K562 (cell line): ENCODE measurements at regions not wholly inside any gene's neighbourhood (a gene's known extent, or its start where the extent isn't known, plus 50 kb on each side); places are given as distances from the start of the nearest gene placed in this dataset.

ENCODE experiments used
- ATAC-seq: fragments of 200-7000 bp; cut with Tn5 transposase; 3 replicates; pipeline ENCODE4 v1.9.1; 2020; ENCODE audit warnings: moderate library complexity
- BruUV-seq: library from RNA; stranded (reverse); fragments of 400-500 nt; replicated peaks from 2 replicates; lab custom pipeline; 2021; lab: Mats Ljungman, UMichigan
- CTCF ChIA-PET: fragments of 300-600 bp; formaldehyde crosslinking; extraction: SDS; loops from one replicate; lab custom pipeline; 2021; ENCODE audit warnings: low intra/inter-chr PET ratio; lab: Yijun Ruan, JAX
- POLR2A ChIA-PET: fragments of 300-600, 350-650 bp; sonication (Branson Sonifier 250); formaldehyde crosslinking; extraction: SDS; loops from one replicate; lab custom pipeline; 2021; ENCODE audit warnings: antibody characterized with exemption, inconsistent platforms; lab: Yijun Ruan, JAX
- DNase-seq, 4 experiments: peaks; one replicate each; pipeline versions ENCODE4 v3.0.0 to v3.0.0-alpha.2; 2011 to 2018; ENCODE audit warnings: low spot score in 3 of 4, mixed read lengths in 3 of 4; ENCODE audit errors: extremely low read depth in 1 of 4
- FAIRE-seq: peaks from 2 replicates; lab custom pipeline; 2011; peaks lifted over from hg19 to GRCh38; lab: Jason Lieb, UNC
- H2AFZ ChIP-seq: 2 replicates; pipeline ENCODE4 v1.6.0; 2011; ENCODE audit warnings: low read depth, low read length, control low read depth, inconsistent platforms
- H3K27ac ChIP-seq: fragments of 200-600 bp; 3 replicates; pipeline ENCODE4 v1.8.0; 2011; ENCODE audit warnings: low read depth, mild to moderate bottlenecking, control low read depth, inconsistent platforms, low read length, moderate library complexity, mixed read lengths; ENCODE audit errors: extremely low read depth
- H3K27me3 ChIP-seq, 2 experiments: fragments of 300-600 bp in 1 of 2; 2 replicates in 1 of 2; 3 replicates in 1 of 2; pipeline versions ENCODE4 v1.6.0 to v1.8.0; 2011; ENCODE audit warnings: inconsistent platforms in 2 of 2, low read length in 2 of 2, mild to moderate bottlenecking in 1 of 2, mixed read lengths in 1 of 2, moderate library complexity in 1 of 2; ENCODE audit not compliant: control insufficient read depth in 2 of 2, insufficient read depth in 2 of 2
- H3K36me3 ChIP-seq: fragments of 300-600 bp; 3 replicates; pipeline ENCODE4 v1.8.0; 2011; ENCODE audit warnings: mild to moderate bottlenecking, low read length, inconsistent platforms; ENCODE audit not compliant: control insufficient read depth, insufficient read depth
- H3K4me1 ChIP-seq, 2 experiments: fragments of 200-600 bp in 1 of 2; replicated peaks in 1 of 2; 2 replicates in 1 of 2; 3 replicates in 1 of 2; pipeline versions ENCODE4 v1.5.1 to v1.8.0; 2011; ENCODE audit warnings: inconsistent platforms in 2 of 2, low read length in 2 of 2, mild to moderate bottlenecking in 1 of 2, mixed read lengths in 1 of 2, moderate library complexity in 1 of 2; ENCODE audit not compliant: control insufficient read depth in 2 of 2, insufficient read depth in 2 of 2
- H3K4me2 ChIP-seq: 2 replicates; pipeline ENCODE4 v1.6.1; 2011; ENCODE audit warnings: low read length, control low read depth, inconsistent platforms, mixed read lengths; ENCODE audit not compliant: insufficient read depth
- H3K4me3 ChIP-seq: fragments of 200-600 bp; sonication (generic), shearing (Covaris generic); 2 replicates; pipeline ENCODE4 v1.5.1; 2016; ENCODE audit warnings: control low read depth, inconsistent platforms
- H3K79me2 ChIP-seq: fragments of 200-600 bp; 3 replicates; pipeline ENCODE4 v1.8.0; 2011; ENCODE audit warnings: low read length, inconsistent platforms; ENCODE audit not compliant: control insufficient read depth, insufficient read depth
- H3K9ac ChIP-seq, 2 experiments: 2 replicates each; pipeline versions ENCODE4 v1.6.0 to v1.6.1; 2011; ENCODE audit warnings: low read depth in 2 of 2, low read length in 2 of 2, control low read depth in 1 of 2, inconsistent platforms in 1 of 2, mild to moderate bottlenecking in 1 of 2, mixed read lengths in 1 of 2; ENCODE audit not compliant: insufficient read depth in 1 of 2
- H3K9me1 ChIP-seq: one replicate; pipeline ENCODE4 v1.6.0; 2011; ENCODE audit warnings: inconsistent platforms, mild to moderate bottlenecking, low read length, moderate library complexity; ENCODE audit not compliant: control insufficient read depth, insufficient read depth
- H3K9me3 ChIP-seq: replicated peaks from 2 replicates; pipeline ENCODE4 v1.5.1; 2011; ENCODE audit warnings: low read depth, low read length, inconsistent platforms; ENCODE audit not compliant: control insufficient read depth, insufficient read depth
- H4K20me1 ChIP-seq: replicated peaks from 2 replicates; pipeline ENCODE4 v1.6.1; 2011; ENCODE audit warnings: low read length, inconsistent platforms, mixed read lengths; ENCODE audit not compliant: control insufficient read depth, insufficient read depth
- CBX8 ChIP-seq: fragments of 200-600 bp; sonication (generic); IDR thresholded peaks from 2 replicates; pipeline ENCODE4 v1.6.1; 2012; ENCODE audit warnings: borderline replicate concordance, mixed run types, low read depth, mild to moderate bottlenecking, moderate library complexity, mixed read lengths, low read length, control low read depth, inconsistent platforms; ENCODE audit not compliant: poor library complexity, severe bottlenecking; ENCODE audit errors: extremely low read depth
- NR2F6 ChIP-seq: fragments of 450-650 bp; formaldehyde crosslinking; IDR thresholded peaks from 2 replicates; pipeline ENCODE4 v1.4.0; 2020; ENCODE audit warnings: mild to moderate bottlenecking
- PURB ChIP-seq: sonication (generic); formaldehyde crosslinking; IDR thresholded peaks from 2 replicates; pipeline ENCODE4 v1.9.0; 2021; ENCODE audit warnings: low read depth, mild to moderate bottlenecking, missing genetic modification reagents
- RBFOX2 ChIP-seq: fragments of 200-400 bp; formaldehyde crosslinking; IDR thresholded peaks from 2 replicates; pipeline ENCODE4 v1.6.1; 2017; ENCODE audit warnings: low read depth, mild to moderate bottlenecking, low read length, moderate library complexity
- ZC3H11A ChIP-seq: IDR thresholded peaks from 2 replicates; pipeline ENCODE4 v1.6.1; 2012; ENCODE audit warnings: low read depth, low read length, improper control_type of control experiment
- ZFP36 ChIP-seq: fragments of 150-350 bp; IDR thresholded peaks from 2 replicates; pipeline ENCODE4 v1.6.1; 2018; ENCODE audit warnings: low read length, low read depth; ENCODE audit not compliant: partially characterized antibody
- ZNF586 ChIP-seq: fragments of 450-650 bp; formaldehyde crosslinking; conservative IDR thresholded peaks from 2 replicates; pipeline ENCODE4 v1.4.0; 2020; ENCODE audit warnings: mild to moderate bottlenecking, moderate library complexity
- ZSCAN29 ChIP-seq: fragments of 450-650 bp; IDR thresholded peaks from 2 replicates; pipeline ENCODE4 v1.6.1; 2017
- WGBS: fragments of 100-300 bp; shearing (Covaris generic); methylation state at CpG from one replicate; pipeline ENCODE4 v1.1.6; 2016; ENCODE audit warnings: low coverage, mixed read lengths; ENCODE audit not compliant: insufficient coverage; ENCODE audit errors: missing lambda C conversion rate; 5-methylcytosine and 5-hydroxymethylcytosine counted together
- in situ Hi-C: fragments of 300-500 bp; cut with MboI; formaldehyde crosslinking; loops from 4 replicates; pipeline ENCODE4 v1.15.0; 2018; ENCODE audit warnings: inconsistent platforms, mixed read lengths
- intact Hi-C: fragments of 100-400 bp; cut with micrococcal nuclease; formaldehyde crosslinking; loops from 2 replicates; pipeline ENCODE4 v1.14.2; 2022
- TF ChIP-seq, protein P1 (sequence below): fragments of 250-450 bp; sonication (Bioruptor Pico); IDR thresholded peaks from 2 replicates; pipeline ENCODE4 v1.9.0; 2021; ENCODE audit warnings: mild to moderate bottlenecking, inconsistent platforms
- TF ChIP-seq, protein P2 (sequence below): sonication (generic); formaldehyde crosslinking; IDR thresholded peaks from 2 replicates; pipeline ENCODE4 v1.8.0; 2022; ENCODE audit warnings: mild to moderate bottlenecking, missing genetic modification reagents

GRCh38 chr17:71057448-71057847, 888.1 kb downstream of the KCNJ2 start:
- FAIRE-seq (no peak), DNase-seq (no peak), ATAC-seq (no peak)
- Histone ChIP-seq H3K36me3 (no peaks in the 10 kb centered on the region), H3K4me3 (no peak overlapping the region), H4K20me1 (no peaks in the 10 kb centered on the region), H2AFZ (no peak overlapping the region), H3K9me1 (no peaks in the 10 kb centered on the region), H3K9ac (no peak overlapping the region), H3K79me2 (no peaks in the 10 kb centered on the region), H3K27me3 (no peaks in the 10 kb centered on the region), H3K4me1 (no peaks in the 10 kb centered on the region), H3K4me2 (no peak overlapping the region), H3K9me3 (no peaks in the 10 kb centered on the region)
- intact Hi-C loops = no loop called here
- in situ Hi-C loops = no loop called here
- no TSS peak for BruUV-seq
- POLR2A ChIA-PET = interaction anchor here (0.6 kb wide), 1 partner anchor 606 kb away, joined by 3 read pairs; no protein-coding TSS in a partner anchor
- no peak for TF ChIP-seq NR2F6
- TF ChIP-seq ZNF586 (CRISPR knock-in tag) = no peak
- TF ChIP-seq ZSCAN29 = no peak
- TF ChIP-seq, protein P1, sequence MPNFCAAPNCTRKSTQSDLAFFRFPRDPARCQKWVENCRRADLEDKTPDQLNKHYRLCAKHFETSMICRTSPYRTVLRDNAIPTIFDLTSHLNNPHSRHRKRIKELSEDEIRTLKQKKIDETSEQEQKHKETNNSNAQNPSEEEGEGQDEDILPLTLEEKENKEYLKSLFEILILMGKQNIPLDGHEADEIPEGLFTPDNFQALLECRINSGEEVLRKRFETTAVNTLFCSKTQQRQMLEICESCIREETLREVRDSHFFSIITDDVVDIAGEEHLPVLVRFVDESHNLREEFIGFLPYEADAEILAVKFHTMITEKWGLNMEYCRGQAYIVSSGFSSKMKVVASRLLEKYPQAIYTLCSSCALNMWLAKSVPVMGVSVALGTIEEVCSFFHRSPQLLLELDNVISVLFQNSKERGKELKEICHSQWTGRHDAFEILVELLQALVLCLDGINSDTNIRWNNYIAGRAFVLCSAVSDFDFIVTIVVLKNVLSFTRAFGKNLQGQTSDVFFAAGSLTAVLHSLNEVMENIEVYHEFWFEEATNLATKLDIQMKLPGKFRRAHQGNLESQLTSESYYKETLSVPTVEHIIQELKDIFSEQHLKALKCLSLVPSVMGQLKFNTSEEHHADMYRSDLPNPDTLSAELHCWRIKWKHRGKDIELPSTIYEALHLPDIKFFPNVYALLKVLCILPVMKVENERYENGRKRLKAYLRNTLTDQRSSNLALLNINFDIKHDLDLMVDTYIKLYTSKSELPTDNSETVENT = no peak
- TF ChIP-seq PURB (CRISPR knock-in tag) = no peak
- TF ChIP-seq ZC3H11A = no peak
- TF ChIP-seq CBX8 = no peak
- no peak for TF ChIP-seq RBFOX2
- no peak for TF ChIP-seq ZFP36
- TF ChIP-seq, protein P2, sequence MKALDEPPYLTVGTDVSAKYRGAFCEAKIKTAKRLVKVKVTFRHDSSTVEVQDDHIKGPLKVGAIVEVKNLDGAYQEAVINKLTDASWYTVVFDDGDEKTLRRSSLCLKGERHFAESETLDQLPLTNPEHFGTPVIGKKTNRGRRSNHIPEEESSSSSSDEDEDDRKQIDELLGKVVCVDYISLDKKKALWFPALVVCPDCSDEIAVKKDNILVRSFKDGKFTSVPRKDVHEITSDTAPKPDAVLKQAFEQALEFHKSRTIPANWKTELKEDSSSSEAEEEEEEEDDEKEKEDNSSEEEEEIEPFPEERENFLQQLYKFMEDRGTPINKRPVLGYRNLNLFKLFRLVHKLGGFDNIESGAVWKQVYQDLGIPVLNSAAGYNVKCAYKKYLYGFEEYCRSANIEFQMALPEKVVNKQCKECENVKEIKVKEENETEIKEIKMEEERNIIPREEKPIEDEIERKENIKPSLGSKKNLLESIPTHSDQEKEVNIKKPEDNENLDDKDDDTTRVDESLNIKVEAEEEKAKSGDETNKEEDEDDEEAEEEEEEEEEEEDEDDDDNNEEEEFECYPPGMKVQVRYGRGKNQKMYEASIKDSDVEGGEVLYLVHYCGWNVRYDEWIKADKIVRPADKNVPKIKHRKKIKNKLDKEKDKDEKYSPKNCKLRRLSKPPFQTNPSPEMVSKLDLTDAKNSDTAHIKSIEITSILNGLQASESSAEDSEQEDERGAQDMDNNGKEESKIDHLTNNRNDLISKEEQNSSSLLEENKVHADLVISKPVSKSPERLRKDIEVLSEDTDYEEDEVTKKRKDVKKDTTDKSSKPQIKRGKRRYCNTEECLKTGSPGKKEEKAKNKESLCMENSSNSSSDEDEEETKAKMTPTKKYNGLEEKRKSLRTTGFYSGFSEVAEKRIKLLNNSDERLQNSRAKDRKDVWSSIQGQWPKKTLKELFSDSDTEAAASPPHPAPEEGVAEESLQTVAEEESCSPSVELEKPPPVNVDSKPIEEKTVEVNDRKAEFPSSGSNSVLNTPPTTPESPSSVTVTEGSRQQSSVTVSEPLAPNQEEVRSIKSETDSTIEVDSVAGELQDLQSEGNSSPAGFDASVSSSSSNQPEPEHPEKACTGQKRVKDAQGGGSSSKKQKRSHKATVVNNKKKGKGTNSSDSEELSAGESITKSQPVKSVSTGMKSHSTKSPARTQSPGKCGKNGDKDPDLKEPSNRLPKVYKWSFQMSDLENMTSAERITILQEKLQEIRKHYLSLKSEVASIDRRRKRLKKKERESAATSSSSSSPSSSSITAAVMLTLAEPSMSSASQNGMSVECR = no peak
- TF ChIP-seq, all 486 proteins: peak for 0
- 9% methylated on average over 6 of the region's 6 CpGs for WGBS
- H3K27ac ChIP-seq = no peak overlapping the region
- CTCF ChIA-PET = no interaction called here
